SK-N-MC (cell line): ENCODE measurements at regions not wholly inside any gene's neighbourhood (a gene's known extent, or its start where the extent isn't known, plus 50 kb on each side); places are given as distances from the start of the nearest gene placed in this dataset.

Experiments
- EZH2 ChIP-seq: fragments of 200-600 bp; sonication (generic); IDR thresholded peaks from one replicate; pipeline ENCODE4 v1.6.1; 2017; ENCODE audit warnings: antibody characterized with exemption
- POLR2AphosphoS5 ChIP-seq: IDR thresholded peaks from 2 replicates; pipeline ENCODE4 v1.6.1; 2012; ENCODE audit warnings: mild to moderate bottlenecking, low read depth, low read length, borderline replicate concordance

GRCh38 chr20:16666272-16666671 lies 63.6 kb upstream of the SNRPB2 start:
- no peak for TF ChIP-seq EZH2
- TF ChIP-seq POLR2AphosphoS5, result no peak
